ENCODE measurements at regions not wholly inside any gene's neighbourhood (a gene's known extent, or its start where the extent isn't known, plus 50 kb on each side); places are given as distances from the start of the nearest gene placed in this dataset.

GRCh38 chr9:17938035-17938655 lies 359.3 kb downstream of the SH3GL2 start:
- ATAC-seq (no peak), DNase-seq (no peak)
- intact Hi-C loops (cut with DNase I, micrococcal nuclease), result no loop called here

GRCh38 chr9:17942498-17942897 lies 363.6 kb downstream of the SH3GL2 start:
- intact Hi-C loops (cut with DNase I, micrococcal nuclease), result no loop called here
- ATAC-seq (peak; percentile 40), DNase-seq (peak in 1 of 2 donors; percentile 17)

- DNase-seq (no peak), ATAC-seq (no peak)
- intact Hi-C loops (cut with DNase I, micrococcal nuclease), result no loop called here
These were observed 376.5 kb downstream of the SH3GL2 start for GRCh38 chr9:17955409-17955808.

- ATAC-seq (no peak), DNase-seq (no peak)
- intact Hi-C loops (cut with DNase I, micrococcal nuclease), result no loop called here
These were observed 379.5 kb downstream of the SH3GL2 start for GRCh38 chr9:17958363-17958762.

GRCh38 chr9:17962747-17963146 lies 383.9 kb downstream of the SH3GL2 start:
- ATAC-seq (peak; percentile 90), DNase-seq (peak in 1 of 2 donors; percentile 25)
- intact Hi-C loops (cut with DNase I, micrococcal nuclease), result no loop called here

- ATAC-seq, result no peak
- intact Hi-C loops (cut with DNase I, micrococcal nuclease), result no loop called here
- no peak for DNase-seq
These were observed 384.6 kb downstream of the SH3GL2 start for GRCh38 chr9:17963498-17963897.

GRCh38 chr9:17967731-17968130 lies 388.9 kb downstream of the SH3GL2 start:
- DNase-seq (no peak), ATAC-seq (peak; percentile 61)
- intact Hi-C loops (cut with DNase I, micrococcal nuclease), result no loop called here

GRCh38 chr9:17969232-17969631 lies 390.4 kb downstream of the SH3GL2 start:
- DNase-seq (no peak), ATAC-seq (peak; percentile 89)
- intact Hi-C loops (cut with DNase I, micrococcal nuclease), result no loop called here

- ATAC-seq, result peak; percentile 59
- intact Hi-C loops (cut with DNase I, micrococcal nuclease), result no loop called here
- no peak for DNase-seq
These were observed 391.4 kb downstream of the SH3GL2 start for GRCh38 chr9:17970277-17970676.

GRCh38 chr9:17978773-17979172 lies 399.9 kb downstream of the SH3GL2 start:
- ATAC-seq (no peak), DNase-seq (no peak)
- intact Hi-C loops (cut with DNase I, micrococcal nuclease), result no loop called here

- ATAC-seq (peak; percentile 67), DNase-seq (no peak)
- intact Hi-C loops (cut with DNase I, micrococcal nuclease), result no loop called here
These were observed 407.7 kb downstream of the SH3GL2 start for GRCh38 chr9:17986595-17986994.

- ATAC-seq, result peak; percentile 82
- intact Hi-C loops (cut with DNase I, micrococcal nuclease), result no loop called here
- DNase-seq, result no peak
These were observed 408.3 kb downstream of the SH3GL2 start for GRCh38 chr9:17987189-17987588.

- intact Hi-C loops (cut with DNase I, micrococcal nuclease), result no loop called here
- ATAC-seq (peak; percentile 40), DNase-seq (no peak)
These were observed 409.6 kb downstream of the SH3GL2 start for GRCh38 chr9:17988489-17988888.

- intact Hi-C loops (cut with DNase I, micrococcal nuclease), result no loop called here
- ATAC-seq (no peak), DNase-seq (no peak)
These were observed 411.7 kb downstream of the SH3GL2 start for GRCh38 chr9:17990602-17991001.

GRCh38 chr9:17993024-17993423 lies 414.2 kb downstream of the SH3GL2 start:
- intact Hi-C loops (cut with DNase I, micrococcal nuclease), result no loop called here
- no peak for DNase-seq
- ATAC-seq, result peak; percentile 88

GRCh38 chr9:17994695-17995425 lies 416.0 kb downstream of the SH3GL2 start:
- DNase-seq (no peak), ATAC-seq (peak; percentile 40)
- intact Hi-C loops (cut with DNase I, micrococcal nuclease), result no loop called here

GRCh38 chr9:17996728-17997127 lies 417.9 kb downstream of the SH3GL2 start:
- no peak for DNase-seq
- intact Hi-C loops (cut with DNase I, micrococcal nuclease), result no loop called here
- no peak for ATAC-seq

- ATAC-seq (peak; percentile 83), DNase-seq (no peak)
- intact Hi-C loops (cut with DNase I, micrococcal nuclease), result no loop called here
These were observed 424.0 kb downstream of the SH3GL2 start for GRCh38 chr9:18002718-18003438.

GRCh38 chr9:18006591-18006990 lies 427.7 kb downstream of the SH3GL2 start:
- intact Hi-C loops (cut with DNase I, micrococcal nuclease), result no loop called here
- no peak for ATAC-seq
- no peak for DNase-seq

GRCh38 chr9:18007621-18008020 lies 428.8 kb downstream of the SH3GL2 start:
- intact Hi-C loops (cut with DNase I, micrococcal nuclease), result no loop called here
- DNase-seq (no peak), ATAC-seq (no peak)

All from left colon (tissue), 2 donors.